SU-DHL-6 (cell line): ENCODE measurements at regions not wholly inside any gene's neighbourhood (a gene's known extent, or its start where the extent isn't known, plus 50 kb on each side); places are given as distances from the start of the nearest gene placed in this dataset.

Experiments used
- CTCF ChIP-seq: fragments of 200-600 bp; sonication (generic); IDR thresholded peaks from one replicate; pipeline ENCODE4 v1.5.1; 2017; ENCODE audit warnings: antibody characterized with exemption, mild to moderate bottlenecking, low read length, moderate library complexity; ENCODE audit not compliant: insufficient read depth, poor library complexity, severe bottlenecking
- EZH2phosphoT487 ChIP-seq: fragments of 200-600 bp; sonication (generic), shearing (Covaris generic); conservative IDR thresholded peaks from 2 replicates; pipeline ENCODE4 v1.6.1; 2018; ENCODE audit warnings: mild to moderate bottlenecking, antibody characterized with exemption, low read length, moderate library complexity, mixed read lengths

- no peak for TF ChIP-seq CTCF
- TF ChIP-seq EZH2phosphoT487: no peak
These were observed 90.2 kb downstream of the DNAJB9 start for GRCh38 chr7:108659867-108660266.
